Caco-2 (cell line): ENCODE measurements at regions not wholly inside any gene's neighbourhood (a gene's known extent, or its start where the extent isn't known, plus 50 kb on each side); places are given as distances from the start of the nearest gene placed in this dataset.

ENCODE experiments used
- BruUV-seq: library from RNA; stranded (reverse); fragments of 400-500 nt; replicated peaks from 2 replicates; lab custom pipeline; 2021; lab: Mats Ljungman, UMichigan
- CTCF ChIA-PET: fragments of 300-600 bp; sonication (Branson Sonifier 250); formaldehyde crosslinking; loops from one replicate; lab custom pipeline; 2022; ENCODE audit warnings: antibody characterized with exemption; lab: Charles Lee
- POLR2A ChIA-PET: fragments of 300-600 bp; sonication (Branson Sonifier 250); formaldehyde crosslinking; loops from one replicate; lab custom pipeline; 2022; ENCODE audit warnings: antibody characterized with exemption; lab: Charles Lee
- DNase-seq, 2 experiments: peaks; one replicate each; pipeline versions ENCODE4 v3.0.0 to v3.0.0-alpha.2; 2020 to 2022
- H3K27me3 ChIP-seq: replicated peaks from 2 replicates; pipeline ENCODE4 v1.6.0; 2011; ENCODE audit warnings: low read length; ENCODE audit not compliant: control insufficient read depth, insufficient read depth
- H3K36me3 ChIP-seq: 2 replicates; pipeline ENCODE4 v1.5.1; 2011; ENCODE audit warnings: low read length; ENCODE audit not compliant: control insufficient read depth, insufficient read depth
- H3K4me1 ChIP-seq: fragments of 250-450 bp; sonication (Bioruptor Pico); 2 replicates; pipeline ENCODE4 v1.5.1; 2020; ENCODE audit warnings: mild to moderate bottlenecking
- H3K4me3 ChIP-seq: 2 replicates; pipeline ENCODE4 v1.5.1; 2011; ENCODE audit warnings: low read depth, mild to moderate bottlenecking, control low read depth, low read length
- H3K9me3 ChIP-seq: fragments of 250-450 bp; sonication (Bioruptor Pico); 2 replicates; pipeline ENCODE4 v1.5.1; 2020; ENCODE audit warnings: mild to moderate bottlenecking, moderate library complexity
- H3K27ac Mint-ChIP-seq: one replicate; pipeline ENCODE4 v1.8.0; 2022; ENCODE audit warnings: mixed read lengths; ENCODE audit not compliant: unreplicated experiment
- H3K27me3 Mint-ChIP-seq: one replicate; pipeline ENCODE4 v1.8.0; 2022; ENCODE audit warnings: mixed read lengths; ENCODE audit not compliant: insufficient read depth, unreplicated experiment
- H3K36me3 Mint-ChIP-seq: one replicate; pipeline ENCODE4 v1.8.0; 2022; ENCODE audit warnings: mild to moderate bottlenecking, mixed read lengths; ENCODE audit not compliant: insufficient read depth, unreplicated experiment
- H3K4me1 Mint-ChIP-seq: one replicate; pipeline ENCODE4 v1.8.0; 2022; ENCODE audit warnings: low read depth, mixed read lengths; ENCODE audit not compliant: unreplicated experiment
- H3K4me3 Mint-ChIP-seq: one replicate; pipeline ENCODE4 v1.8.0; 2022; ENCODE audit warnings: mild to moderate bottlenecking, moderate library complexity, mixed read lengths; ENCODE audit not compliant: unreplicated experiment
- H3K9me3 Mint-ChIP-seq: one replicate; pipeline ENCODE4 v1.8.0; 2022; ENCODE audit warnings: mixed read lengths; ENCODE audit not compliant: unreplicated experiment
- CTCF ChIP-seq, 2 experiments: fragments of 200-600 bp in 1 of 2; IDR thresholded peaks; 1 replicate in 1 of 2; 2 replicates in 1 of 2; pipeline versions ENCODE4 v1.5.1 to v1.8.0; 2011 to 2022; ENCODE audit warnings: antibody characterized with exemption in 1 of 2, control low read depth in 1 of 2, inconsistent platforms in 1 of 2, low read depth in 1 of 2, low read length in 1 of 2, mild to moderate bottlenecking in 1 of 2, moderate library complexity in 1 of 2; ENCODE audit not compliant: insufficient read depth in 1 of 2, severe bottlenecking in 1 of 2, unreplicated experiment in 1 of 2
- intact Hi-C: fragments of 100-400 bp; cut with micrococcal nuclease; formaldehyde crosslinking; loops from one replicate; pipeline ENCODE4 v1.10.0; 2022; ENCODE audit not compliant: unreplicated experiment

GRCh38 chr10:78659598-78659967 lies 409.2 kb upstream of the ZMIZ1 start:
- no peak for DNase-seq
- Histone ChIP-seq H3K9me3 (0 out of 2 replicates have a peak, but pooled peaks cover 5% of the 10 kb centered on the region), H3K36me3 (no peaks in the 10 kb centered on the region), H3K4me3 (no peak overlapping the region), H3K4me1 (no peaks in the 10 kb centered on the region), H3K27me3 (no peaks in the 10 kb centered on the region)
- Mint-ChIP-seq H3K36me3 (no peaks in the 10 kb centered on the region), H3K4me1 (no peaks in the 10 kb centered on the region), H3K4me3 (no peak overlapping the region), H3K9me3 (no peaks in the 10 kb centered on the region), H3K27ac (no peak overlapping the region), H3K27me3 (no peaks in the 10 kb centered on the region)
- no TSS peak for BruUV-seq
- POLR2A ChIA-PET, result no interaction called here
- CTCF ChIA-PET, result no interaction called here
- TF ChIP-seq CTCF (IDR thresholded peaks at IDR 0.05; ENCODE audit: insufficient read depth in 1 of 2, low read depth in 1 of 2, low read length in 1 of 2, severe bottlenecking in 1 of 2, unreplicated experiment in 1 of 2), result no peak
- intact Hi-C loops, result loop anchor here (5.0 to 10.0 kb wide), 3 partner anchors 137 to 355 kb away; no protein-coding TSS in a partner anchor

- Mint-ChIP-seq H3K4me3 (no peak overlapping the region), H3K27ac (no peak overlapping the region), H3K36me3 (no peaks in the 10 kb centered on the region), H3K27me3 (no peaks in the 10 kb centered on the region), H3K9me3 (no peaks in the 10 kb centered on the region), H3K4me1 (no peaks in the 10 kb centered on the region)
- no TSS peak for BruUV-seq
- ChIA-PET POLR2A (no interaction called here), CTCF (no interaction called here)
- Histone ChIP-seq H3K4me3 (no peak overlapping the region), H3K9me3 (0 out of 2 replicates have a peak, but pooled peaks cover 6% of the 10 kb centered on the region), H3K36me3 (no peaks in the 10 kb centered on the region), H3K4me1 (no peaks in the 10 kb centered on the region), H3K27me3 (no peaks in the 10 kb centered on the region)
- intact Hi-C loops, result no loop called here
- no peak for TF ChIP-seq CTCF (IDR thresholded peaks at IDR 0.05; ENCODE audit: insufficient read depth in 1 of 2, low read depth in 1 of 2, low read length in 1 of 2, severe bottlenecking in 1 of 2, unreplicated experiment in 1 of 2)
- no peak for DNase-seq
Observed at GRCh38 chr10:78660446-78661106, 408.2 kb upstream of the ZMIZ1 start.

- H3K4me3 Mint-ChIP-seq, result no peak overlapping the region
- H3K27ac Mint-ChIP-seq, result no peak overlapping the region
- no peaks in the 10 kb centered on the region for H3K4me1 Mint-ChIP-seq
- CTCF ChIA-PET, result interaction anchor here (0.6 kb wide), 1 partner anchor 9 kb away, joined by 3 read pairs; no protein-coding TSS in a partner anchor
- H3K9me3 ChIP-seq, result 0 out of 2 replicates have a peak, but pooled peaks cover 6% of the 10 kb centered on the region
- no peak overlapping the region for H3K4me3 ChIP-seq
- intact Hi-C loops, result no loop called here
- H3K4me1 ChIP-seq, result no peaks in the 10 kb centered on the region
- no peaks in the 10 kb centered on the region for H3K36me3 Mint-ChIP-seq
- no peak for DNase-seq
- H3K9me3 Mint-ChIP-seq, result peaks cover 22% of the 10 kb centered on the region
- BruUV-seq, result no TSS peak
- no peaks in the 10 kb centered on the region for H3K36me3 ChIP-seq
- no peak for TF ChIP-seq CTCF (IDR thresholded peaks at IDR 0.05; ENCODE audit: insufficient read depth in 1 of 2, low read depth in 1 of 2, low read length in 1 of 2, severe bottlenecking in 1 of 2, unreplicated experiment in 1 of 2)
- no peaks in the 10 kb centered on the region for H3K27me3 Mint-ChIP-seq
- H3K27me3 ChIP-seq, result no peaks in the 10 kb centered on the region
- POLR2A ChIA-PET, result no interaction called here
Observed at GRCh38 chr10:78663721-78664120, 405.0 kb upstream of the ZMIZ1 start.
